Hepatocyte (in vitro differentiated cells): ENCODE measurements at regions not wholly inside any gene's neighbourhood (a gene's known extent, or its start where the extent isn't known, plus 50 kb on each side); places are given as distances from the start of the nearest gene placed in this dataset.

Experiments
- DNase-seq: peaks from one replicate; pipeline ENCODE4 v3.0.0-alpha.2; 2016; ENCODE audit warnings: low spot score
- H2AFZ ChIP-seq: fragments of 200-600 bp; sonication (generic); 2 replicates; pipeline ENCODE4 v1.6.0; 2016; ENCODE audit warnings: antibody characterized with exemption, mild to moderate bottlenecking
- H3K27ac ChIP-seq: fragments of 200-600 bp; sonication (generic); 2 replicates; pipeline ENCODE4 v1.5.1; 2016; ENCODE audit warnings: mild to moderate bottlenecking
- H3K27me3 ChIP-seq: fragments of 200-600 bp; sonication (generic); 2 replicates; pipeline ENCODE4 v1.6.1; 2016
- H3K36me3 ChIP-seq: fragments of 200-600 bp; sonication (generic); replicated peaks from 2 replicates; pipeline ENCODE4 v1.5.1; 2016; ENCODE audit warnings: low read depth; ENCODE audit not compliant: insufficient read depth
- H3K4me1 ChIP-seq: fragments of 200-600 bp; sonication (generic); 2 replicates; pipeline ENCODE4 v1.5.1; 2016; ENCODE audit warnings: mild to moderate bottlenecking, moderate library complexity; ENCODE audit not compliant: insufficient read depth
- H3K4me2 ChIP-seq: fragments of 200-600 bp; sonication (generic); 2 replicates; pipeline ENCODE4 v1.6.0; 2016
- H3K4me3 ChIP-seq: fragments of 200-600 bp; sonication (generic); 2 replicates; pipeline ENCODE4 v1.5.1; 2016; ENCODE audit warnings: mild to moderate bottlenecking
- H3K79me2 ChIP-seq: fragments of 200-600 bp; sonication (generic); 2 replicates; pipeline ENCODE4 v1.6.0; 2017; ENCODE audit warnings: mild to moderate bottlenecking
- H3K9me2 ChIP-seq: fragments of 200-600 bp; sonication (generic); replicated peaks from 2 replicates; pipeline ENCODE4 v1.6.0; 2017; ENCODE audit warnings: mild to moderate bottlenecking; ENCODE audit not compliant: insufficient read depth
- H3K9me3 ChIP-seq: fragments of 200-600 bp; sonication (generic); 2 replicates; pipeline ENCODE4 v1.5.1; 2016; ENCODE audit warnings: low read depth, mild to moderate bottlenecking
- H4K20me1 ChIP-seq: fragments of 200-600 bp; sonication (generic); 2 replicates; pipeline ENCODE4 v1.6.0; 2016; ENCODE audit warnings: mild to moderate bottlenecking; ENCODE audit not compliant: insufficient read depth, poor library complexity, severe bottlenecking
- EZH2 ChIP-seq: fragments of 200-600 bp; sonication (generic); IDR thresholded peaks from 2 replicates; pipeline ENCODE4 v1.6.1; 2016; ENCODE audit warnings: antibody characterized with exemption, mild to moderate bottlenecking, borderline replicate concordance
- EZH2phosphoT487 ChIP-seq: fragments of 200-600 bp; sonication (generic); IDR thresholded peaks from one replicate; pipeline ENCODE4 v1.6.1; 2018; ENCODE audit warnings: antibody characterized with exemption, mild to moderate bottlenecking, low read depth, moderate library complexity; ENCODE audit not compliant: unreplicated experiment, severe bottlenecking
- WGBS: methylation state at CpG from one replicate; pipeline ENCODE4 v1.1.6; 2016; ENCODE audit warnings: low lambda C conversion rate; ENCODE audit errors: missing lambda C conversion rate; 5-methylcytosine and 5-hydroxymethylcytosine counted together
- TF ChIP-seq, protein P1 (sequence below): fragments of 200-600 bp; sonication (generic); IDR thresholded peaks from 2 replicates; pipeline ENCODE4 v1.5.1; 2016; ENCODE audit warnings: antibody characterized with exemption, mild to moderate bottlenecking; ENCODE audit not compliant: poor library complexity

GRCh38 chr21:37984416-37984815 lies 68.2 kb upstream of the KCNJ6 start:
- peaks cover 14% of the 10 kb centered on the region for H3K27me3 ChIP-seq
- TF ChIP-seq, protein P1, sequence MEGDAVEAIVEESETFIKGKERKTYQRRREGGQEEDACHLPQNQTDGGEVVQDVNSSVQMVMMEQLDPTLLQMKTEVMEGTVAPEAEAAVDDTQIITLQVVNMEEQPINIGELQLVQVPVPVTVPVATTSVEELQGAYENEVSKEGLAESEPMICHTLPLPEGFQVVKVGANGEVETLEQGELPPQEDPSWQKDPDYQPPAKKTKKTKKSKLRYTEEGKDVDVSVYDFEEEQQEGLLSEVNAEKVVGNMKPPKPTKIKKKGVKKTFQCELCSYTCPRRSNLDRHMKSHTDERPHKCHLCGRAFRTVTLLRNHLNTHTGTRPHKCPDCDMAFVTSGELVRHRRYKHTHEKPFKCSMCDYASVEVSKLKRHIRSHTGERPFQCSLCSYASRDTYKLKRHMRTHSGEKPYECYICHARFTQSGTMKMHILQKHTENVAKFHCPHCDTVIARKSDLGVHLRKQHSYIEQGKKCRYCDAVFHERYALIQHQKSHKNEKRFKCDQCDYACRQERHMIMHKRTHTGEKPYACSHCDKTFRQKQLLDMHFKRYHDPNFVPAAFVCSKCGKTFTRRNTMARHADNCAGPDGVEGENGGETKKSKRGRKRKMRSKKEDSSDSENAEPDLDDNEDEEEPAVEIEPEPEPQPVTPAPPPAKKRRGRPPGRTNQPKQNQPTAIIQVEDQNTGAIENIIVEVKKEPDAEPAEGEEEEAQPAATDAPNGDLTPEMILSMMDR, result no peak
- TF ChIP-seq EZH2 (no peak), EZH2phosphoT487 (no peak)

DNA sequence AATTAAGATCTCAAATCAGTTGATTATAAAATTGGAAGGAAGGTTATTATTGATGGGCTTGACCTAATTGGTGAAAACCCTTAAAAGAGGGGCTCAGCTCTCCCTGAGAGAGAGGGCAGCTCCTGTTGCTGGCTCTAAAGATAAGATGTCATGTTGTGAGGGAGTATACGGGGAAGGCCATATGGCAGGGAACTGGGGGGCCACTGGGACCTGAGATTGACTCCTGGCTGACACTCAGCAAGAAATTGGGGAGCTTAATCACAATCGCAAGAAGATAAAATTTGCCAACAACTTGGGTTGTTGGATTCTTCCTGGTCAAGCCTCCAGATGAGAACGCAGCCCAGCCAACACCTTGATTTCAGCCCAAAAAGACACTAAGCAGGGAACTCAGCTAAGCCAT lies 69.7 kb upstream of the KCNJ6 start:
- DNase-seq, result no peak
- Histone ChIP-seq H3K9me2 (no peaks in the 10 kb centered on the region), H3K4me2 (no peak overlapping the region), H2AFZ (no peak overlapping the region), H3K9me3 (no peaks in the 10 kb centered on the region), H3K27ac (no peak overlapping the region), H3K27me3 (peaks cover 6% of the 10 kb centered on the region), H4K20me1 (no peaks in the 10 kb centered on the region), H3K36me3 (no peaks in the 10 kb centered on the region), H3K4me3 (no peak overlapping the region), H3K79me2 (no peaks in the 10 kb centered on the region), H3K4me1 (no peaks in the 10 kb centered on the region)
- WGBS, result 83% methylated on average over 3 of the region's 3 CpGs
- TF ChIP-seq, protein P1, result no peak
- TF ChIP-seq EZH2 (no peak), EZH2phosphoT487 (no peak)

More at GRCh38 chr21:37984416-37984815, 68.2 kb upstream of the KCNJ6 start:
- H3K4me1 ChIP-seq, result no peaks in the 10 kb centered on the region
- no peaks in the 10 kb centered on the region for H3K36me3 ChIP-seq
- no peak for DNase-seq
- no peaks in the 10 kb centered on the region for H3K79me2 ChIP-seq
- no peak overlapping the region for H3K27ac ChIP-seq
- no peaks in the 10 kb centered on the region for H3K9me3 ChIP-seq
- no peaks in the 10 kb centered on the region for H4K20me1 ChIP-seq
- WGBS, result 74% methylated on average over 2 of the region's 2 CpGs
- H3K4me3 ChIP-seq, result no peak overlapping the region
- no peak overlapping the region for H3K4me2 ChIP-seq
- no peaks in the 10 kb centered on the region for H3K9me2 ChIP-seq
- H2AFZ ChIP-seq, result no peak overlapping the region

DNA sequence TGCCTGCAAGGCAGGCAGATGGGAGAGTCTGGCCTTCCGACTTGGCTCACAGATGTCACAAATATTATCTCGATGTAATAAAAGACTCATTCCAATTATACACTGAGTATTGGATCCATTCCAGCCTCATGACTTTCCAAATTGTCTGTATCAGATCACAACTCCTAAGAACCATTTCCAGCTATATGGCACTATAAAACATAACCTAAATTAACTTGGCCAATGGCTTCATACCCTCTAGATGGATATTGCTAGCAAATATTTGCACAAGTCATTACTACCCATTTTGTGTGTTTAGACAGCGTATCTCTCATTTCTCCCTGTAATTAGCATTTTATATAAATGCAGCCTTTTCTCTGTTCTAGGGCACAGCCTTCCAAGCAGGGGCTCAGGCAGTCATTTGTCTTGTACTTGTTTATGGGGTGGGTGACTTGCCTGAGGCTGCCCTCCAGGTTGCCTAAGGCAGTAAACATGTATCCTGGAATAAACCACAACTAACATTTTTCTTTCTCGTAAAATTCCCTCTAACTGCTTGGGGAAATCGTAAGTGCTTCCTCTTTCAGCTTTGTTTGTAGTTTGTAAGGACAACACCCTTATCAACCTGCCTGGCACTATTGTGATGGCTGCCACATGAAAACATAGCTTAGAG lies 70.6 kb upstream of the KCNJ6 start:
- no peaks in the 10 kb centered on the region for H3K9me3 ChIP-seq
- 57% methylated on average over 5 of the region's 5 CpGs for WGBS

More for the DNA sequence above, 70.6 kb upstream of the KCNJ6 start:
- Histone ChIP-seq H3K9me2 (no peaks in the 10 kb centered on the region), H3K4me3 (no peak overlapping the region), H3K4me2 (no peak overlapping the region), H2AFZ (no peak overlapping the region), H3K27ac (no peak overlapping the region), H3K27me3 (peaks cover 6% of the 10 kb centered on the region), H4K20me1 (no peaks in the 10 kb centered on the region), H3K36me3 (no peaks in the 10 kb centered on the region), H3K4me1 (no peaks in the 10 kb centered on the region), H3K79me2 (no peaks in the 10 kb centered on the region)
- DNase-seq, result no peak
- TF ChIP-seq EZH2, result no peak
- TF ChIP-seq EZH2phosphoT487, result no peak
- TF ChIP-seq, protein P1, result no peak
